Naive thymus-derived CD8-positive, alpha-beta T cell (primary cell): ENCODE measurements at regions not wholly inside any gene's neighbourhood (a gene's known extent, or its start where the extent isn't known, plus 50 kb on each side); places are given as distances from the start of the nearest gene placed in this dataset.

Source experiments
- ATAC-seq, 2 donors: fragments of 150-1000 bp; cut with Tn5 transposase in 1 of 2; sonication (Bioruptor Pico), chemical (Tn5 transposase) in 1 of 2; 1 replicate in 1 of 2; 2 replicates in 1 of 2; pipeline ENCODE4 v1.10.0; 2021; ENCODE audit warnings: mild to moderate bottlenecking in 2 of 2, moderate library complexity in 2 of 2
- POLR2A ChIA-PET: fragments of 350-600 bp; sonication (Branson Sonifier 250); formaldehyde crosslinking; loops from one replicate; lab custom pipeline; 2021; ENCODE audit warnings: antibody characterized with exemption; lab: Charles Lee
- DNase-seq, 10 donors: peaks; one replicate each; pipeline versions ENCODE4 v3.0.0 to v3.0.0-alpha.2; 2020 to 2022
- H3K27ac Mint-ChIP-seq, 10 donors: one replicate each; pipeline ENCODE4 v1.8.0; 2020 to 2022; ENCODE audit warnings: mild to moderate bottlenecking in 10 of 10, mixed read lengths in 10 of 10, moderate library complexity in 4 of 10, inconsistent platforms in 1 of 10
- H3K27me3 Mint-ChIP-seq, 5 donors: one replicate each; pipeline ENCODE4 v1.8.0; 2021 to 2022; ENCODE audit warnings: mixed read lengths in 5 of 5
- H3K36me3 Mint-ChIP-seq, 3 donors: one replicate each; pipeline ENCODE4 v1.8.0; 2020 to 2022; ENCODE audit warnings: mixed read lengths in 3 of 3, mild to moderate bottlenecking in 2 of 3, inconsistent platforms in 1 of 3
- H3K4me1 Mint-ChIP-seq, 4 donors: one replicate each; pipeline ENCODE4 v1.8.0; 2021 to 2022; ENCODE audit warnings: mixed read lengths in 4 of 4
- H3K4me3 Mint-ChIP-seq, 10 donors: one replicate each; pipeline ENCODE4 v1.8.0; 2020 to 2022; ENCODE audit warnings: mild to moderate bottlenecking in 10 of 10, mixed read lengths in 10 of 10, moderate library complexity in 6 of 10, inconsistent platforms in 1 of 10
- H3K9me3 Mint-ChIP-seq, 9 donors: one replicate each; pipeline ENCODE4 v1.8.0; 2020 to 2022; ENCODE audit warnings: mixed read lengths in 9 of 9, mild to moderate bottlenecking in 3 of 9, inconsistent platforms in 1 of 9, moderate library complexity in 1 of 9

GRCh38 chr5:38753776-38754175 is 92.0 kb upstream of the OSMR start:
- H3K27me3 Mint-ChIP-seq: peaks cover 2 to 20% (median 12%) of the 10 kb centered on the region in 5 donors
- no peaks in the 10 kb centered on the region for H3K36me3 Mint-ChIP-seq
- no peaks in the 10 kb centered on the region for H3K9me3 Mint-ChIP-seq
- ATAC-seq: no peak
- POLR2A ChIA-PET: no interaction called here
- H3K4me3 Mint-ChIP-seq: no peak overlapping the region
- no peak for DNase-seq
- no peak overlapping the region for H3K27ac Mint-ChIP-seq
- no peaks in the 10 kb centered on the region for H3K4me1 Mint-ChIP-seq

- POLR2A ChIA-PET: no interaction called here
- Mint-ChIP-seq H3K27ac (no peak overlapping the region), H3K4me1 (no peaks in the 10 kb centered on the region), H3K9me3 (no peaks in the 10 kb centered on the region), H3K4me3 (no peak overlapping the region), H3K27me3 (peaks cover 2 to 28% (median 16%) of the 10 kb centered on the region in 5 donors), H3K36me3 (no peaks in the 10 kb centered on the region)
- ATAC-seq (no peak), DNase-seq (no peak)
These were observed 90.6 kb upstream of the OSMR start for GRCh38 chr5:38755181-38755580.

- no peak overlapping the region for H3K4me3 Mint-ChIP-seq
- DNase-seq: no peak
- no peaks in the 10 kb centered on the region for H3K9me3 Mint-ChIP-seq
- no peaks in the 10 kb centered on the region for H3K4me1 Mint-ChIP-seq
- POLR2A ChIA-PET: no interaction called here
- ATAC-seq: no peak
- no peaks in the 10 kb centered on the region for H3K36me3 Mint-ChIP-seq
- no peak overlapping the region for H3K27ac Mint-ChIP-seq
- peaks cover 2 to 28% (median 20%) of the 10 kb centered on the region in 5 donors for H3K27me3 Mint-ChIP-seq
These were observed 89.7 kb upstream of the OSMR start for GRCh38 chr5:38756068-38756467.

GRCh38 chr5:38757451-38758245 is 88.2 kb upstream of the OSMR start:
- peaks cover 3 to 28% (median 20%) of the 10 kb centered on the region in 5 donors for H3K27me3 Mint-ChIP-seq
- no peaks in the 10 kb centered on the region for H3K36me3 Mint-ChIP-seq
- POLR2A ChIA-PET: no interaction called here
- no peak overlapping the region for H3K27ac Mint-ChIP-seq
- DNase-seq: no peak
- no peaks in the 10 kb centered on the region for H3K4me1 Mint-ChIP-seq
- no peak overlapping the region for H3K4me3 Mint-ChIP-seq
- no peaks in the 10 kb centered on the region for H3K9me3 Mint-ChIP-seq
- ATAC-seq: no peak

GRCh38 chr5:38758774-38759600 is 86.8 kb upstream of the OSMR start:
- Mint-ChIP-seq H3K4me3 (no peak overlapping the region), H3K36me3 (no peaks in the 10 kb centered on the region), H3K27me3 (peaks cover 3 to 38% (median 18%) of the 10 kb centered on the region in 5 donors), H3K4me1 (no peaks in the 10 kb centered on the region), H3K27ac (no peak overlapping the region), H3K9me3 (peaks cover 0 to 2% (median 0%) of the 10 kb centered on the region in 9 donors)
- ATAC-seq: no peak
- no peak for DNase-seq
- POLR2A ChIA-PET: no interaction called here

GRCh38 chr5:38764937-38765391 is 80.8 kb upstream of the OSMR start:
- POLR2A ChIA-PET: interaction anchor here (0.6 kb wide), 1 partner anchor 51 kb away, joined by 5 read pairs; no protein-coding TSS in a partner anchor

GRCh38 chr5:38765399-38765861 is 80.4 kb upstream of the OSMR start:
- no peak for ATAC-seq
- peaks cover 0 to 11% (median 5%) of the 10 kb centered on the region in 9 donors for H3K9me3 Mint-ChIP-seq
- H3K4me3 Mint-ChIP-seq: no peak overlapping the region
- no peak overlapping the region for H3K27ac Mint-ChIP-seq
- POLR2A ChIA-PET: no interaction called here
- H3K36me3 Mint-ChIP-seq: peaks cover 0 to 9% (median 2%) of the 10 kb centered on the region in 3 donors
- H3K27me3 Mint-ChIP-seq: peaks cover 3 to 40% (median 7%) of the 10 kb centered on the region in 5 donors
- H3K4me1 Mint-ChIP-seq: no peaks in the 10 kb centered on the region
- DNase-seq: no peak

More at GRCh38 chr5:38764937-38765391, 80.8 kb upstream of the OSMR start:
- H3K4me1 Mint-ChIP-seq: no peaks in the 10 kb centered on the region
- peaks cover 0 to 11% (median 5%) of the 10 kb centered on the region in 9 donors for H3K9me3 Mint-ChIP-seq
- DNase-seq (no peak), ATAC-seq (no peak)
- H3K27me3 Mint-ChIP-seq: peaks cover 6 to 42% (median 10%) of the 10 kb centered on the region in 5 donors
- no peak overlapping the region for H3K4me3 Mint-ChIP-seq
- H3K36me3 Mint-ChIP-seq: peaks cover 0 to 9% (median 2%) of the 10 kb centered on the region in 3 donors
- no peak overlapping the region for H3K27ac Mint-ChIP-seq

DNA sequence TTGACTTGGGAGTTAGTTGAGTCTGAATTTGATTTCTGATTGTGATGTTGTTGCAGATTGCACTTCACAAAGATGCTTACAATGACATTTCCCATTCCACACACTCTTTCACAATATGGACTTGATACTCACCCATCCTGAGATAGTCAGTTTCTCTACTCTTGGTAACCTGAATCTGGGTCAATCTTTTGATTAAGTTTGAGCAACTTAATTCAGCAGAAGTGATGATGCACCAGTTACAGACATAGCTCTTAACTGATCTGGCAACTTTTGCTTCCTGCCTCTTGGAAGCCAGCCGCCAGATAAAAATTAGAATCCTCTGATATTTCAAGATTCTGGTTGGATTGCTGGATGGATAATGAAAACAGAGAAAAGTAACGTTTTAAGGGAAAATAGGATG is 79.7 kb upstream of the OSMR start:
- POLR2A ChIA-PET: no interaction called here

GRCh38 chr5:38768412-38769211 is 77.2 kb upstream of the OSMR start:
- DNase-seq: no peak
- ATAC-seq: no peak
- no peaks in the 10 kb centered on the region for H3K4me1 Mint-ChIP-seq
- H3K27me3 Mint-ChIP-seq: peaks cover 6 to 52% (median 12%) of the 10 kb centered on the region in 5 donors
- no peak overlapping the region for H3K4me3 Mint-ChIP-seq
- POLR2A ChIA-PET: no interaction called here
- no peak overlapping the region for H3K27ac Mint-ChIP-seq
- peaks cover 0 to 12% (median 2%) of the 10 kb centered on the region in 3 donors for H3K36me3 Mint-ChIP-seq
- H3K9me3 Mint-ChIP-seq: peaks cover 0 to 15% (median 9%) of the 10 kb centered on the region in 9 donors

More for the DNA sequence above, 79.7 kb upstream of the OSMR start:
- Mint-ChIP-seq H3K4me3 (no peak overlapping the region), H3K36me3 (peaks cover 0 to 9% (median 2%) of the 10 kb centered on the region in 3 donors), H3K27me3 (peaks cover 2 to 40% (median 7%) of the 10 kb centered on the region in 5 donors), H3K27ac (no peak overlapping the region), H3K9me3 (peaks cover 0 to 11% (median 5%) of the 10 kb centered on the region in 9 donors), H3K4me1 (no peaks in the 10 kb centered on the region)
- ATAC-seq: no peak
- DNase-seq: no peak

DNA sequence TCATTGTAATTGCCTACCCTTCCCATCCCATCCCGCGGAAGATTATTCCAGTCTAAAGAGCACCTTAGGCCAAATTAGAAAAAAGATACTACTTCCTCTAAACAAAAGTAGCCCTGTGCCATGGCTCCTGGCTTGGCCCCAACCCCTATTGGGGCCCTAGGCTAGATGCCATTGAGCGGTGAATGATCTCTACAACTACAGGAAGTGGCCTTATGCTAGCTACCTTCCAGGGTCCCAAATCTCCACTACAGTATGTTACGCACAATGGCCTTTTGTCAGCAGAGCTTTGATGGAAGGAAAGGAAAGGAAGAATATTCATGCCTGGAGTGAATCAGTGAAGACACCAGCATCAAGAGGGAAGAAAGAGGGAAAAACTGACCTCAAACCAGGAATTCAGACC is 73.3 kb upstream of the OSMR start:
- Mint-ChIP-seq H3K4me3 (no peak overlapping the region), H3K27me3 (peaks cover 9 to 41% (median 17%) of the 10 kb centered on the region in 5 donors), H3K4me1 (no peaks in the 10 kb centered on the region), H3K9me3 (peaks cover 0 to 11% (median 2%) of the 10 kb centered on the region in 9 donors), H3K27ac (no peak overlapping the region), H3K36me3 (peaks cover 0 to 4% (median 0%) of the 10 kb centered on the region in 3 donors)
- ATAC-seq (no peak), DNase-seq (no peak)
- POLR2A ChIA-PET: no interaction called here

GRCh38 chr5:38775218-38775840 is 70.5 kb upstream of the OSMR start:
- DNase-seq (no peak), ATAC-seq (no peak)
- H3K4me3 Mint-ChIP-seq: no peak overlapping the region
- H3K27me3 Mint-ChIP-seq: peaks cover 9 to 46% (median 17%) of the 10 kb centered on the region in 5 donors
- no peaks in the 10 kb centered on the region for H3K4me1 Mint-ChIP-seq
- POLR2A ChIA-PET: no interaction called here
- no peak overlapping the region for H3K27ac Mint-ChIP-seq
- H3K36me3 Mint-ChIP-seq: peaks cover 0 to 4% (median 0%) of the 10 kb centered on the region in 3 donors
- peaks cover 0 to 11% (median 1%) of the 10 kb centered on the region in 9 donors for H3K9me3 Mint-ChIP-seq
